ENCODE measurements at regions not wholly inside any gene's neighbourhood (a gene's known extent, or its start where the extent isn't known, plus 50 kb on each side); places are given as distances from the start of the nearest gene placed in this dataset.

DNA sequence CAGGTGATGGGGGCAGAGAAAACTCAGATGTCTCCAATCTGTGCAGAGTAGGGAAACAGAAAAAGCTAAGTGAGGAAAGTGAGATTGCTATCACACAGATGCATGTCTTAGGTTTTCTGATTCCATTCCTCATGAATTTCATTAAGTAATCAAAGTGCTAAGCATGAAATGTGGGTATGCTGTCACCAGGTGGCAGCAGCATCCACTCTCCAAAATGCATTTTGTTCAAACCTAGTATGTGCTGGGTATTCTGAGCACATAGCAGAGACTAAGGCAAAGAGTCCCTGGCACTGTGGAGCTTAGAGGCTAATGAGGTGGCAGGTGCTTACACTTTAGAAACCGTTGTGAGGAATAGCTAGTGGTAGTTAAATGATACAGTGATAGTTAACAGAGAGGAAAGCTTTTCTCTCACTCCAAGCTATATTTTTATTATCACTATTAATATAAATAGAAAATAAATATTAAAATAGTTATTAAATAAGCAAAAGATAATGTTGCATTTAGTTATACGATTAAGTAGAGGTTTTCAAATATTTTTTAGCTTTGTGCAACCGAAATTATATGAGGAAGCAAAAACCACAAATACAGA is 179.5 kb downstream of the CDH26 start:
- Mint-ChIP-seq H3K27ac (ENCODE audit: low read depth, unreplicated experiment) (no peak overlapping the region), H3K27me3 (ENCODE audit: insufficient read depth, unreplicated experiment) (peaks cover 12% of the 10 kb centered on the region), H3K4me3 (ENCODE audit: unreplicated experiment) (peak overlapping the region; percentile 80), H3K9me3 (ENCODE audit: unreplicated experiment) (no peaks in the 10 kb centered on the region), H3K4me1 (ENCODE audit: insufficient read depth, unreplicated experiment) (peaks cover 1% of the 10 kb centered on the region), H3K36me3 (ENCODE audit: insufficient read depth, unreplicated experiment) (no peaks in the 10 kb centered on the region)
- DNase-seq (ENCODE audit: unreplicated experiment): peak; percentile 65
- POLR2A ChIA-PET: interaction anchor here (0.5 to 1.3 kb wide), 6 partner anchors 9 to 197 kb away, joined by 3 to 13 read pairs (median 3); partner anchors contain the start of genes FAM217B and PPP1R3D
- intact Hi-C loops (cut with micrococcal nuclease): loop anchor here (5.0 to 10.0 kb wide), 2 partner anchors 127 to 190 kb away; no protein-coding TSS in a partner anchor
- TF ChIP-seq, protein P1, sequence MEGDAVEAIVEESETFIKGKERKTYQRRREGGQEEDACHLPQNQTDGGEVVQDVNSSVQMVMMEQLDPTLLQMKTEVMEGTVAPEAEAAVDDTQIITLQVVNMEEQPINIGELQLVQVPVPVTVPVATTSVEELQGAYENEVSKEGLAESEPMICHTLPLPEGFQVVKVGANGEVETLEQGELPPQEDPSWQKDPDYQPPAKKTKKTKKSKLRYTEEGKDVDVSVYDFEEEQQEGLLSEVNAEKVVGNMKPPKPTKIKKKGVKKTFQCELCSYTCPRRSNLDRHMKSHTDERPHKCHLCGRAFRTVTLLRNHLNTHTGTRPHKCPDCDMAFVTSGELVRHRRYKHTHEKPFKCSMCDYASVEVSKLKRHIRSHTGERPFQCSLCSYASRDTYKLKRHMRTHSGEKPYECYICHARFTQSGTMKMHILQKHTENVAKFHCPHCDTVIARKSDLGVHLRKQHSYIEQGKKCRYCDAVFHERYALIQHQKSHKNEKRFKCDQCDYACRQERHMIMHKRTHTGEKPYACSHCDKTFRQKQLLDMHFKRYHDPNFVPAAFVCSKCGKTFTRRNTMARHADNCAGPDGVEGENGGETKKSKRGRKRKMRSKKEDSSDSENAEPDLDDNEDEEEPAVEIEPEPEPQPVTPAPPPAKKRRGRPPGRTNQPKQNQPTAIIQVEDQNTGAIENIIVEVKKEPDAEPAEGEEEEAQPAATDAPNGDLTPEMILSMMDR (IDR thresholded peaks at IDR 0.05; ENCODE audit: unreplicated experiment): peak; percentile 71
- CTCF ChIA-PET: interaction anchor here (0.6 to 2.1 kb wide), 45 partner anchors 8 to 1767 kb away, joined by 3 to 17 read pairs (median 4); no protein-coding TSS in a partner anchor
- BruUV-seq (replicated peaks): no TSS peak

DNA sequence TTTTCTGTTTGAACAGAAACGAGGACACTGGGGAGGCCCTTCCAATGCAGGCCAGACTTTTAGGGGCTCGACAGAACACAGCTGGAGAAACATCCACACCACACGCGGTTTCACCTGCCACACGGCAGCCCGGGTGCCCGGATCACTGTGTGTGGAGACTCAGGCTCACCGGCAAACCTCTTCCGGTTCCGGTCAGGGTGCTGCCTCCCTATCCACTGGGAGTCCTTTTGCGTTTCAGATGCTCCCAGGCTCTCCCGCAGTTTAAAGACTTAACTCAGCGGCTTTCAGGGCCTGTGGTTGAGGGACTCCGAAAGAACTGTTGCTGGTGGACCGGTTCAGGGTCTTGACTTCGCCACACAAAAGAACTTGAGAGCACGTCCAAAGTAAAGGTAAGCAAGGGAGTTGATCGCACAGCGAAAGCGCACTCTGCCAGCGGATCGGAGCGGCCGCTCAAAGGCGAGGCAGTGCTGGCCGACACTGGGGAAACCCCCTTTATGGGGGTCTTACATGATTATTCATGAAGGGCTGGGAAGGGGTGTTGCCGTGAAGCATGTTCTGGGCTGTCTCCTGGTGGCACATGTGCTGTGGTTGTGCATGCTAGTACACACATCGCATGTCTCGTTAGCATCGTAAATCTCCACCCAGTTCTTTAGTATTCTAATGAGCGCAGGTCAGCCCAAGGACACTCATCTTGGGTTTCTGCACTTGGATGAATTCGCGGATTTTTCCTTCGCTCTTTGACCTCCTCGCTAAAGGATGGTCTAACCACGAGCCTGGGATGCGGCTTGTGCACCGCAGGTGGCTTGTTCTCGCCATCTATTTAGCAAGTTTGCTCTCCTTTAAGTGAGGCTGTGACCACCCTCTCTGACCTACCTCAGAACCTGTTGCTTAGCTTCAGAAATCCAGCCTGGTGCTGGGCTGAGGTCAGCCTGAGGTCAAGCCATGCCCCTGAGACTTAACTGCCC is 180.3 kb downstream of the CDH26 start:
- TF ChIP-seq, protein P1 (IDR thresholded peaks at IDR 0.05; ENCODE audit: unreplicated experiment): no peak
- Mint-ChIP-seq H3K4me3 (ENCODE audit: unreplicated experiment) (peak overlapping the region; percentile 80), H3K4me1 (ENCODE audit: insufficient read depth, unreplicated experiment) (no peaks in the 10 kb centered on the region), H3K27me3 (ENCODE audit: insufficient read depth, unreplicated experiment) (peaks cover 4% of the 10 kb centered on the region), H3K36me3 (ENCODE audit: insufficient read depth, unreplicated experiment) (no peaks in the 10 kb centered on the region), H3K27ac (ENCODE audit: low read depth, unreplicated experiment) (peak overlapping the region; percentile 59), H3K9me3 (ENCODE audit: unreplicated experiment) (no peaks in the 10 kb centered on the region)
- CTCF ChIA-PET: interaction anchor here (0.6 to 2.2 kb wide), 41 partner anchors 8 to 1766 kb away, joined by 3 to 10 read pairs (median 4); partner anchors contain the start of gene PPP1R3D
- intact Hi-C loops (cut with micrococcal nuclease): loop anchor here (5.0 to 10.0 kb wide), 2 partner anchors 126 to 191 kb away; no protein-coding TSS in a partner anchor
- BruUV-seq (replicated peaks): no TSS peak
- peak; percentile 66 for DNase-seq (ENCODE audit: unreplicated experiment)
- POLR2A ChIA-PET: interaction anchor here (0.7 to 1.3 kb wide), 5 partner anchors 10 to 198 kb away, joined by 3 to 13 read pairs (median 3); partner anchors contain the start of genes FAM217B and PPP1R3D

DNA sequence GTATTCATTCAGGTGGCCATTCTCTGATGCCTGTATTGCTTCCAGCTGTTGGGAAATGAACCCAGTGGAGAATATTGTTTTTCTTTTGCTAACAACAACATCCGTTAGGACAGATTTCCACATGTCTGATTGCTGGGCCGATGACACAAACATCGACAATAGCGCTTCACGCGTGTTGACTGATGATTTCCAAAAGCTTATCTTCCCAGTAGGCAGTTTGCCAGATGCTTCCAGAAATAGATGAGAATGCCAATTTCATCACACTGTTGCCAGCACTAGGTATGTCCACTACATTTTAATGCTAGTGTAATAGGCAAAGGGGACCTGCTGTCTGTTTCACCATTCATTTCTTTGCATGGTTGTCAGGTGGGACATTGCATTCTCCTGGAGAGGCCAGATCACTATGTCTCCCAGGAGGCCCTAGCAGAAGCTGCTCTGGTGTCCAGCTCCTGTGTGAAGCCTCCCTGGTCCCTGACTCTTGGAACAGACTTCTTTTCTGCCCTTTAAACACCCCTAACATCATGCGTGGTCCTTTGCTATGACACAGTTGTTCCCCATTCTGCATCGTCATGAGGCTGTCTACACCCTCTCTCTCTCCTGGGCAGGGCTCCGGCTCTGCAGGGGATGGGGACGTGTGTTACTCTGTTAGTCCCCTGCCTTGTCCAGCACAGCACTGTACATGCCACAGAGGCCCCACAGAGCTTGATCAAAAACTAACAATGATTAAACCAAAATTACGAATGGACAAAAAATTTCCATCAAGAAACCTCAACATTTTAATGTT is 181.6 kb downstream of the CDH26 start:
- Mint-ChIP-seq H3K9me3 (ENCODE audit: unreplicated experiment) (no peaks in the 10 kb centered on the region), H3K27me3 (ENCODE audit: insufficient read depth, unreplicated experiment) (peaks cover 3% of the 10 kb centered on the region), H3K4me1 (ENCODE audit: insufficient read depth, unreplicated experiment) (no peaks in the 10 kb centered on the region), H3K27ac (ENCODE audit: low read depth, unreplicated experiment) (no peak overlapping the region), H3K4me3 (ENCODE audit: unreplicated experiment) (peak overlapping the region; percentile 80), H3K36me3 (ENCODE audit: insufficient read depth, unreplicated experiment) (no peaks in the 10 kb centered on the region)
- TF ChIP-seq, protein P1 (IDR thresholded peaks at IDR 0.05; ENCODE audit: unreplicated experiment): no peak
- DNase-seq (ENCODE audit: unreplicated experiment): peak; percentile 56
- TSS peak; percentile 42 for BruUV-seq (replicated peaks)
- intact Hi-C loops (cut with micrococcal nuclease): loop anchor here (5.0 to 10.0 kb wide), 2 partner anchors 125 to 193 kb away; no protein-coding TSS in a partner anchor
- ChIA-PET CTCF (interaction anchor here (0.7 to 2.2 kb wide), 3 partner anchors 71 to 1089 kb away, joined by 3 to 9 read pairs (median 3); no protein-coding TSS in a partner anchor), POLR2A (no interaction called here)
